ENCODE measurements at regions not wholly inside any gene's neighbourhood (a gene's known extent, or its start where the extent isn't known, plus 50 kb on each side); places are given as distances from the start of the nearest gene placed in this dataset.
"Not testable (repeated sequence)": the region's sequence is repeated elsewhere in the genome, so short reads cannot be mapped to it uniquely, and the experiment has no call there.

DNA sequence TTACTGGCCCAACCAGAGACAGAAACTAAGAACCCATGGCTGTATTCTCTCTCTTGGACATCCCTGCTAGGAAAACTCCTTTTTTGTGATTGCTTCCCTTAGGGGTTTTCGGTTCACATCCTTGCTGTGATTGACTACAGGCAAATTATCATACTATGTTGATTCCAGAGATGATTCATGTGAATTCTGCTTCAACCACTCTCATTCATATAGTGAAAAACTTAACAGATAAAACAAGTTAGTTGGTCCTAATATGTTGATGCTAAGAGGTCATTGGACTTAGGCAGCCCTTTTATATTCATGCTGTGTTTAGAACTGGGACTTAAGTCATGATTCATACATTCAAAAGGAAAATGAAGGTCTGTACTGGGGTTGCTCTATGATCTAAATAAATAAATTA, 76.9 kb upstream of the CCN2 start:
- no peak for FAIRE-seq

DNA sequence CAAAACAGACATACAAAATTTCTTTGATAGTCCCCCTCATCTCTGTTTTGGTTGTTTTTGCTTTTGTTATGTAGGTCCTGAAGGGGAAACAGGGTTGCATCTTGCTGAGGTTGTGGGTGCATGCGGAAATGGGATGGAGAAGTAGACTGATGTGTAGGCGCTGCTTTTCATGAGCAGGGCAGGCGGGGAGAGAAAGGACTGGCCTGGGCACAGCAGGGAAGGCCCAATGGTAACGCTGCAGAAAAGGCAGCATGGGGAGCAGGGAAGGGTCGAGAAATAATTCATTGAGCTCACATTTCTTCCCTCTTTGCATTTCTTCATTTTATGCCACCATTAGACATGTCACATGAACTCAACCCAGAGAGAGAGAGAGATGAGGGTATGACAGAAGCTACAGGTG, 74.3 kb upstream of the CCN2 start:
- FAIRE-seq, result no peak

DNA sequence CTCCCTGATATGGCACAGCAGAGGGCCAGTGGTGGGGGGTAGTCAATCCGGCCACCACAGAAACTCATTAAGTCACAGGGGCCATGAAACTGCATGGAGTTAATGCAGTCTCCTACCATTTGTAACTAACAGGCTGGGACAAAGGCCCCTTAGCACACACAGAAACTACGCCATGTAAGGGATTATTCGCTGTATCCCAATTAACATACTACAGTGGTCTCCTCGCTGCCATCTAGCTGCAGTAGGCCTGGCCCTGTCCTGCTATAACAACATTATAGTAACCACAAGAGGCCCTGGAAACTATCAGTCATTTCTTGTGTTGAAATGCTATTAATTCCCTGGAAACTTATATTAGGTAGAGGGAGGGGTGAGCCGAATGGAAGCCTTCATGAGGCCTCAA, 72.3 kb upstream of the CCN2 start:
- FAIRE-seq, result no peak

DNA sequence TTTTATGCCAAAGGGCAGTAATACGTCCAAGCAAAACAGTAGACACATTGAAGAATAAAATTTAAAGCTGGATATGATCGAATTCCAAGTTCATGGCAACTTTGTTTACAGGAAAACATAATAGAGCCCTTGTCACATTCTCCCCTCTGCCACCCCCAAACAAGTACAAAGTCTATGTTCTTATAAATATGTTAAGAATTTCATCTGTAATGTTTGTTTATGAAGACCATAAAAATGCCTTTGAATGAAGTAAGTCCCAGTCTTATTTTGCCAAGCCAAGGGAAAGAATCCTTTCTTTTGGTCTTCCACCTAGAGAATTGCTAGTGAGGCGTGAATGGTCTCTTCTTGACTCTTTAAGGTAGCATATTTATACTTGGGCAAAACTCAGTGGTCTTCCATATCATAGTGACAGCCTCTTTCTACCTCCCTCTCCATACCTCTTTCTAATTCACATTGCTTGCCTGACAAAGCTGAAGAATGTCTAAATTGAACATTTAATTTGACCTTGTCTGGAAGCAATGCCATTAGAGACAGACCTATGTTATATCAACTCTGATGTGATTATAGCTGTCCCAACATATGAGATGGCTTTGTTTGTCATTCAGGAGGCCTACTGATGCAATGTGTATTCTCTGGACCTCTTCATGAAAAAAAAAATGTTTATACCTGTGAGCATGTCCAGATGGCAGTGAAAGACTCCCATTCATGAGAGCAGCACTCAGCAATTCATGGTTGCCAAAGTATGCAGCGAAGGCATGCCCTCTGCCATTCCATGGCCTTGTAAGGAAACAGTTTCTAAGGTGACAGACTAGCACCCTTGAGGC, 70.6 kb upstream of the CCN2 start:
- no peak for FAIRE-seq

DNA sequence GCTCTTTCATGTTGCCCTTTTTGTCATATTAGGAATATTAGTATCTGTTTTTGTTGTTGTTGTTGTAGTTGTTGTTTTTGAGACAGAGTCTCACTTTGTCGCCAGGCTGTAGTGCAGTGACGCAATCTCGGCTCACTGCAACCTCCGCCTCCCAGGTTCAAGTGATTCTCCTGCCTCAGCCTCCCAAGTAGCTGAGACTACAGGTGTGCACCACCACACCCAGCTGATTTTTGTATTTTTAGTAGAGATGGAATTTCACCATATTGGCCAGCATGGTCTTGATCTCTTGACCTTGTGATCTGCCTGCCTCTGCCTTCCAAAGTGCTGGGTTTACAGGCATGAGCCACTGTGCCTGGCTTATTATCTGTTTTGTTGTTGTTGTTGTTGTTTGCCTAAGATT, 69.7 kb upstream of the CCN2 start:
- FAIRE-seq, result not testable (repeated sequence)

DNA sequence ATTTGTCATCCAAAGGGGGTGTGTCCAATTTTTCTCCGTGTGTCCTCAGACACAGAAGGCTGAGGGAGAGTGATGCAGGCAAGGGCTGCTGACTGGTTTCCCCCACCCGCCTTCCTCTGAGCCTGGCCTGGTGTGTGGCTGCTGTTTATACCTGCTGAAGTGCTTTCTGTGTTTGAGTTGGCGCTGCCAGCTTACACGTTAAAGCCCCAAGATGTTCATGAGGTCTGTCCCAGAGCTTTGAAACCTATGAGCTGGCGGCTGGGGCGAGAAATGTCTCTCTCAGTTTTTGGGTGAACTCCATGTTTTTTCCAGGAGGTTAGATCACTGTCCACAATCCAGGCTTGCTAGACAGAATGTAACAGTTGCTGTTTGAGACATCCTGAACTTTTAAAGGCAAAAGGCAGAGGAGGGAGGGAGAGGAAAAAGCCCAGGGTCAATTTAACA, 69.0 kb upstream of the CCN2 start:
- no peak for FAIRE-seq

DNA sequence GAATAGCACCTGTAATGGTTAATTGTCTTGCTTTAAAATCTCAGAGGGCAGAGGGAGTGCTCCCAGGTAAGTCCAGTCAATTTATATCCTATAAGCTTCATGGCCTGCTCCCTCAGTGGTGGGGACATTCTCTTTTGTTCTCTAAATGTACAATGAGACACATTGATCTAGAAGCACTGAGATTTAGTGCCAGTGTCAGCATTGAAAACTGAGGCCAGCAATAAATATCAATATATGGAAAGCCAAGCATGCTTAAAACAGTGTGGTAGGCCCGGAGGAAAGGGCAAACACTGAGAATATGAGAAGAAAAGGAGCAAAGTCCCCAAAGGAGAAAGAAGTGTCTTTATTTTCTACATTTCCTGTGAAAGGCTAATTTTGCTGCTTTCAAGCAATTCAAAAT, 68.4 kb upstream of the CCN2 start:
- FAIRE-seq, result no peak

DNA sequence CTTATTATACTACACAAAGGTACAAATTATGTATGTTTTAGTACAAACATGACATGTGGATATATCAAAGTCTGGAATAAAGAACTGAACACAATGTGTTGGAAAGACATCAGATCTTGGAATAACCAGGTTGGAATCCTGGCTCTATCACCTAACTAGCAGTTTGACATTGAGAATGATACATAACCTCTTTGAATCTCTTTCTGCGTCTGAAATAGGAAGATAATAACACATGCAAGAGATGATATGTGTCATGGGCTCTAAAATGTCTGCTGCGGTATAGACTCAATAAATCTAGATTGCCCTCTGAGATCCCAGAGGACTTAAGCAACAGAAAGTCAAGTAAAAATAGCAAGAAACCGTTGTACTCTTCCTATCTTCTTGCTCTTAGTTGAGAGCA, 66.8 kb upstream of the CCN2 start:
- no peak for FAIRE-seq

DNA sequence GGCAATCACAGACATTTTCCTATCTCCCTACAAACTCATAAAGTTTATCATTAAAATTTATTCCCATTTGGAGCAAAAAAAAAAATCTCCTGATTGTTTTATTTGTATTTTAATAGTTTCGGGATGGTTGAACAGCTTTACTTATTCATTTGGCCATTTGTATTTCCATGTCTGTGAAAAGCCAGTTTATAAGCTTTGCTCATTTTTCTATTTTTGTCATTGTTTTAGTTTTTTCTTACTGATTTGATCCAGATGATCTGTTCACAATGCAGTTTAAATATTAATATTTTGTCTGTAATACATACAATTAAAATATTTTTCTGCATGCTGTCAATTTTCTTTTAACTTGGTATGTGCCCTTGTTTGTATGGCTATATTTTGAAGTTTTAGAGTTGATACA, 65.2 kb upstream of the CCN2 start:
- FAIRE-seq, result no peak

DNA sequence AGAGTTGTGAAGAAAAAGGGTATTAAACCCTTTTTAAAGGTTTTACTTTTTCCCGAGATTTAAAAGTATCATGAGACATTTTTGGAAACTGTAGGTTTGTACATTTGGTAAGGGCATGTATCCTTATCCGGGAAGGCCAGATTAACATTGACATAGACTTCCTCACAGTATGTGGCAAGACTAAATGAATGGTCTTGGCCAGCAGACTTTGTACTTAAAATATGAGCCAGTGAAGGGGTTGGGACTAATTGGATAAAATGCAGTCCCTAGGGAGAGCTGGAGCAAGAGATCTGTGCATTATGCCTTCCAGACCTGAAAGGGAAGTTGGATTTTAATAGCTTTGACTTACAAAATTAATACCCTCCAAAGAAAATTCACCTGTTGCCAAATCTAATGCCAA, 60.4 kb upstream of the CCN2 start:
- FAIRE-seq, result no peak

DNA sequence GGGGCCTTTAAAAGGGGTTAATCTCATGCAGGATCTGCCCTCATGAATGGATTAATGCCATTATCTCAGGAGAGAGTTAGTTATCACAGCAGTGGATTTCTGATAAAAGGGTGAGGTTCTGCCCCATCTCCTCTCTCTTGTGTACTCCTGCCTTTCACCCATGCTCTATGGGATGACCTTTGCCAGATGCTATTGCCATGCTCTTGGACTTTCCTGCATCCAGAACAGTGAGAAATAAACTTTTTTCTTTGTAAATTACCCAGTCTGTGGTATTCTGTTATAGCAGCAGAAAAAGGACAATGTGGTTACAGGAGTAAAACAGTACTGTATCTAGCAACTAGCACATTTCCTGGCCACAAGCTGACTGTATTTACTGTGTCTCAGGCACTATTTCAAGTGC, 58.0 kb upstream of the CCN2 start:
- no peak for FAIRE-seq

DNA sequence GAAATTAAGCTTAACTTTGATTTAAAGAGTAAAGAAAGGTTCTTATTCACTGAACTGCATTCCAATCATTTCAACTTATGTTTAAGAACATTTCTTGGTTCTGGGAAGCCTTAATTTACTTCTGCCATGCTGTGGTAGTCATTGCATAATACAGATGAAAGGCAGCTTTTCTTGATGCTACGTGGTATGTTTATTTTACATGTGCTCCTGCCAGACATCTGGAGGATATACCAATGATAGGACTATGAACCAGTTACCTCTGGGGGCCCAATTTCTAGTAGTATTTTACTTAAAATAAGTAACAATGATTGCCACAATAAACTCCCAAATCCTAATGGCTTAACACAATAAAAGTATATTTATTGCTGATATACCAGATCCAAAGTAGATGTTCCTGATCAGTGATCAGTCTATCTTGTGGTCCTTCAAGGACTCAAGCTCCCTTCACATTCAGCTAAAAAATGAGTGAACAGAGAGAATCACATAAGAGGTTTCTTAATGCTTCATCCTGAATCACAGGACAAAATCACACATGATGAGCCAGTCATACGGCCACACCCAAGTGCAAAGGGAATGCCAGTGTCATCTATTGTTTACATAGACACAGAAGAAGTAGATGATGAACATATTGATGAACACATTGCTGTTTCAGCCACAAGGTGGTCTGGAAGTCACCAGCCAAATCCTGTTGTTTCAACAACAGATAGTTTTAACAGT, 56.5 kb upstream of the CCN2 start:
- FAIRE-seq, result no peak

DNA sequence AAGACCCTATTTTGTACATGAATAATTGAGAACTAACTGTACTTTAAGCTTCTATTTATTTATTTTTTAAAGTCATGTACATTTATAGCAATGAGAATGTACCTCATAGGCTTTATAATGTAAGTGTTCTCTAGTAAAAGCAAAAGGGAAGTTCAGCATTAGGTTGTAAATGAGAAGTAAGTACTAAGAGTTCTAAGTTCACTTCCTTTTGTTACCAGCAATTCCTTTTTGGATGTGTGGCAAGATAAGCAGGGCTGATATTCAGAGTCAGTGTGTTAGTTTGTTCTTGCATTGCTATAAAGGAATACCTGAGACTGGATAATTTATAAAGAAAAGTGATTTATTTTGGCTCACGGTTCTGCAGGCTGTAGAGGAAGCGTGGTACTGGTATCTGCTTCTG, 54.0 kb upstream of the CCN2 start:
- FAIRE-seq, result no peak

DNA sequence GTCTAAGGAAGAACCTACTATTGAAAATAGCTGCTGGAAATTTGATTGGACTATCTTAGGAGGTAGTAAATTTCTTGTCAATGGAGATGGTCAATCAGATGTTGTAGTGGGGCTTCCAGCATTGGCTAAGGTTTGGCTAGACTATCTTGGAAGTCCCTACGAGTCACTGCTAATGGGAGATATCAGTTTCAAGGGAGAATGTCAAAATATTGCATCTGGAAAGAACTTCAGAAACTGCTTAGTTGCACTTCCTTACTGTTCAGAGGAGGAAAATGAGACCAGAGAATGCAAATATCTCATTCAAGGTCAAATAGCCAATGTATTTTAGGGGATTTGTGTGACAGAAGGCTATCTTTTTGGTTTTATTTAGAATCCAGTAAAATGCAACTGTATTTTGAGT, 53.5 kb upstream of the CCN2 start:
- FAIRE-seq, result no peak

DNA sequence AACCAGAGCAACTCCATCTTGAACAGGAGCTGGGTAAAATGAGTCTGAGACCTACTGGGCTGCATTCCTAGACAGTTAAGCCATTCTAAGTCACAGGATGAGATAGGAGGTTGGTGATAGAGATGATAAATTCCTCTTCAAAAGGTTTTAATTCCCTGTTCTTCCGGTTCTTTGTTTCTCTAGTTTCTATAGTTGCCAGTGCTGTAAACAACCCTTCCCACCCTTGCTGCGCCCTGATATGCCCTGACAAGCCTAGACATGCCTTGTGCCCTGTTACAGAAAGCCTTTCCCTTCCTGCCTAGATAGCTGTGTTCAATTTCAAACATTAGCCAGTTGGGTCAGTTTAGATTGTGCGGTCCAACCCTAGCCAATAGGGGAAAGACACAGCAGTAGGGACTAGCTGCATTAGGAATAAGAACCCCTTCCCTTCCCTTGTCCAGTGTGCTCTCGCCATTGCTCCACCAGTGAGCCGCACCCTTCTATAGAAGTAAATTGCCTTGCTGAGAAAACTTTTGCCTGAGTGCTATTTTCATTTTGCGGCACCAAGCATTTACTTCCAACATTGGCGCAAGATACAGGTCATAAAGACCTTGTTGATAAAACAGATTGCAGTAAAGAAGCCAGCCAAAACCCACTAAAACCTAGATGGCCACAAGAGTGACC, 52.5 kb upstream of the CCN2 start:
- no peak for FAIRE-seq
